AG09309 (cell line): ENCODE measurements at regions not wholly inside any gene's neighbourhood (a gene's known extent, or its start where the extent isn't known, plus 50 kb on each side); places are given as distances from the start of the nearest gene placed in this dataset.

ENCODE experiments used
- DNase-seq: peaks from one replicate; pipeline ENCODE4 v3.0.0-alpha.2; 2010; ENCODE audit warnings: low read depth
- H3K4me3 ChIP-seq: 2 replicates; pipeline ENCODE4 v1.5.1; 2011; ENCODE audit warnings: mild to moderate bottlenecking, low read depth, low read length, moderate library complexity; ENCODE audit not compliant: control insufficient read depth
- TF ChIP-seq, protein P1 (sequence below): IDR thresholded peaks from 2 replicates; pipeline ENCODE4 v1.5.1; 2011; ENCODE audit warnings: mild to moderate bottlenecking, low read depth, low read length, inconsistent platforms; ENCODE audit not compliant: insufficient read depth, control insufficient read depth; ENCODE audit errors: missing control alignments

DNA sequence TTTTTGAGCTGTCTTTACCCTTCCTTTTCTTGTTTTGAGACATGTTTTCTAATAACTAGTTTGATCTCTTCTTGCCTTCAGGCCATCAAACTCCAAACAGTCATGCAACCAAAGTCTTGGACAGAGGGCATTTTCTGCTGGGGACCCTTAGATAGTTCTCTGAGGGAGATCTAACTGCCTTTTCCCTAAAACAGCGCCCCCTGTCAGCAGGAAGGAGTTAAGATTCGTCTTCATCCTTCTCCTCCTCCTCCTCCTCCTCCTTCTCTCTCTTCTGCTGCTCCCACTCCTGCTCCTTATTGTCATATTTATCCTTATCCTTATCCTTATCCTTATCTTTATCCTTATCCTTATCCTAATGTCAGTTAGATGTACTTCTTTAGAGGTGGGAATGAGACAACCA, 417.2 kb downstream of the TRAM1L1 start:
- no peak for DNase-seq
- TF ChIP-seq, protein P1, sequence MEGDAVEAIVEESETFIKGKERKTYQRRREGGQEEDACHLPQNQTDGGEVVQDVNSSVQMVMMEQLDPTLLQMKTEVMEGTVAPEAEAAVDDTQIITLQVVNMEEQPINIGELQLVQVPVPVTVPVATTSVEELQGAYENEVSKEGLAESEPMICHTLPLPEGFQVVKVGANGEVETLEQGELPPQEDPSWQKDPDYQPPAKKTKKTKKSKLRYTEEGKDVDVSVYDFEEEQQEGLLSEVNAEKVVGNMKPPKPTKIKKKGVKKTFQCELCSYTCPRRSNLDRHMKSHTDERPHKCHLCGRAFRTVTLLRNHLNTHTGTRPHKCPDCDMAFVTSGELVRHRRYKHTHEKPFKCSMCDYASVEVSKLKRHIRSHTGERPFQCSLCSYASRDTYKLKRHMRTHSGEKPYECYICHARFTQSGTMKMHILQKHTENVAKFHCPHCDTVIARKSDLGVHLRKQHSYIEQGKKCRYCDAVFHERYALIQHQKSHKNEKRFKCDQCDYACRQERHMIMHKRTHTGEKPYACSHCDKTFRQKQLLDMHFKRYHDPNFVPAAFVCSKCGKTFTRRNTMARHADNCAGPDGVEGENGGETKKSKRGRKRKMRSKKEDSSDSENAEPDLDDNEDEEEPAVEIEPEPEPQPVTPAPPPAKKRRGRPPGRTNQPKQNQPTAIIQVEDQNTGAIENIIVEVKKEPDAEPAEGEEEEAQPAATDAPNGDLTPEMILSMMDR, result no peak

GRCh38 chr4:116665716-116666115, 419.7 kb downstream of the TRAM1L1 start:
- DNase-seq, result no peak
- H3K4me3 ChIP-seq, result no peak overlapping the region
- TF ChIP-seq, protein P1, result no peak

More for the DNA sequence above, 417.2 kb downstream of the TRAM1L1 start:
- no peak overlapping the region for H3K4me3 ChIP-seq

GRCh38 chr4:116664198-116664597, 421.2 kb downstream of the TRAM1L1 start:
- TF ChIP-seq, protein P1, result no peak
- no peak for DNase-seq
- H3K4me3 ChIP-seq, result no peak overlapping the region

- TF ChIP-seq, protein P1, result no peak
- DNase-seq, result no peak
- no peak overlapping the region for H3K4me3 ChIP-seq
Measured at GRCh38 chr4:116639070-116639577, 446.3 kb downstream of the TRAM1L1 start.

- TF ChIP-seq, protein P1, result no peak
- DNase-seq, result no peak
- H3K4me3 ChIP-seq, result no peak overlapping the region
Measured at GRCh38 chr4:116638592-116638991, 446.8 kb downstream of the TRAM1L1 start.

DNA sequence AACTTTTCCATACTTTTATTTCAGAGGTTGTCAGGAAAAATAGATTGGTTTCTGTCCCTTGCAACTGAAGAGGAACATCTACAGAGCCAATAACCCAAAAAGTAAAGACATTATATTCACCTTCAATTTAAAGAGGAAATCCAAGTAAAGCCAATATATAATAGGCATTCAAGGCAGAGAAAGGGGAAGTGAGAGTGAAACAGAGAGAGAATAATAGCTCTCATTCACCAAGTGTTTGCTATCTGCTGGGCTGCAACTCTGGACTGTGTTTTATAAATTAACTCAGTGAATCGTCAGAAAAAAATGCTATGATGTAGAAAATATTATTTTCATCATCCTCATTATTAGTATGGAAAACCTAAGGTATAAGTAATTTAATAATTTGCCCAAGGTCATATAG, 448.5 kb downstream of the TRAM1L1 start:
- DNase-seq, result no peak
- TF ChIP-seq, protein P1, result no peak
- H3K4me3 ChIP-seq, result no peak overlapping the region

DNA sequence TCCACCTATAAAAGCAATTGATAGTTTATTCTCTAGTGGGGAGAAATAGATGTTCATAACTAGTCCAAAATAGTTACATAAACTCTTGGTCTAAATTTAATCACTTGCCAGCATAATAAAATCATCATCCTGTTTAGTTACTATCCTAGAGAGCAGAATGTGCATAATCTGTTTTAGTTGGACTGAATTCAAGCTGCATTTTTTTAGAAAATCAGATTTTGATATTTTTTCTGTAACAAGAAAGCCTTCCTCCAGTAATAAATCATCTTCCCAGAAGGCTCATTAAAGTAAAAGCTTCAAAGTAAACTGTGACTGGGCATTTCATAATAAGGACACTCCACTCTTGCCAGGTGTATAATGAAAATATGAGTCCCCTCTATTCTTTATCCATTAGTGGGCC, 453.1 kb downstream of the TRAM1L1 start:
- TF ChIP-seq, protein P1, result no peak
- DNase-seq, result no peak
- no peak overlapping the region for H3K4me3 ChIP-seq
